ENCODE measurements at regions not wholly inside any gene's neighbourhood (a gene's known extent, or its start where the extent isn't known, plus 50 kb on each side); places are given as distances from the start of the nearest gene placed in this dataset.

- no peak for DNase-seq (ENCODE audit: low spot score)
- H3K27ac ChIP-seq = peak overlapping the region; percentile 97
- ChIA-PET POLR2A (ENCODE audit: low non-redundant PET) (interaction anchor here (0.6 kb wide), 1 partner anchor 736 kb away, joined by 3 read pairs; no protein-coding TSS in a partner anchor), CTCF (interaction anchor here (0.7 kb wide), 1 partner anchor 18 kb away, joined by 4 read pairs; no protein-coding TSS in a partner anchor)
- no peak for TF ChIP-seq CTCF (conservative IDR thresholded peaks at IDR 0.05; ENCODE audit: low read depth)
Observed at GRCh38 chr17:77602883-77603640, 355.4 kb upstream of the TNRC6C start.

- ChIA-PET POLR2A (ENCODE audit: low non-redundant PET) (no interaction called here), CTCF (no interaction called here)
Observed at GRCh38 chr17:77604301-77604972, 354.1 kb upstream of the TNRC6C start.

GRCh38 chr17:77604973-77605313 lies 353.6 kb upstream of the TNRC6C start:
- ChIA-PET CTCF (no interaction called here), POLR2A (ENCODE audit: low non-redundant PET) (no interaction called here)
- peak overlapping the region; percentile 97; the same call in 1 of the 2 replicates for H3K27ac ChIP-seq
- TF ChIP-seq CTCF (conservative IDR thresholded peaks at IDR 0.05; ENCODE audit: low read depth) = no peak
- no peak for DNase-seq (ENCODE audit: low spot score)

More at GRCh38 chr17:77604301-77604972, 354.1 kb upstream of the TNRC6C start:
- TF ChIP-seq CTCF (conservative IDR thresholded peaks at IDR 0.05; ENCODE audit: low read depth) = no peak
- DNase-seq (ENCODE audit: low spot score) = no peak
- peak overlapping the region; percentile 97 for H3K27ac ChIP-seq

- H3K27ac ChIP-seq = no peak overlapping the region
- DNase-seq (ENCODE audit: low spot score) = no peak
- POLR2A ChIA-PET (ENCODE audit: low non-redundant PET) = no interaction called here
- TF ChIP-seq CTCF (conservative IDR thresholded peaks at IDR 0.05; ENCODE audit: low read depth) = no peak
- CTCF ChIA-PET = no interaction called here
Observed at GRCh38 chr17:77606146-77606864, 352.2 kb upstream of the TNRC6C start.

- no peak overlapping the region; the same call in 1 of the 2 replicates for H3K27ac ChIP-seq
- ChIA-PET POLR2A (ENCODE audit: low non-redundant PET) (no interaction called here), CTCF (no interaction called here)
- DNase-seq (ENCODE audit: low spot score) = no peak
- TF ChIP-seq CTCF (conservative IDR thresholded peaks at IDR 0.05; ENCODE audit: low read depth) = no peak
Observed at GRCh38 chr17:77606865-77607210, 351.7 kb upstream of the TNRC6C start.

- no peak for TF ChIP-seq CTCF (conservative IDR thresholded peaks at IDR 0.05; ENCODE audit: low read depth)
- ChIA-PET CTCF (interaction anchor here (0.5 to 0.7 kb wide), 3 partner anchors 320 to 552 kb away, joined by 3 to 4 read pairs (median 4); no protein-coding TSS in a partner anchor), POLR2A (ENCODE audit: low non-redundant PET) (no interaction called here)
- DNase-seq (ENCODE audit: low spot score) = no peak
- H3K27ac ChIP-seq = peak overlapping the region; percentile 44
Observed at GRCh38 chr17:77607606-77608005, 350.9 kb upstream of the TNRC6C start.
